GM21825 (cell line): ENCODE measurements at regions not wholly inside any gene's neighbourhood (a gene's known extent, or its start where the extent isn't known, plus 50 kb on each side); places are given as distances from the start of the nearest gene placed in this dataset.

ENCODE experiments used
- ATAC-seq: cut with Tn5 transposase; IDR thresholded peaks from one replicate; pipeline ENCODE4 v1.9.1; 2021; ENCODE audit warnings: mild to moderate bottlenecking, moderate library complexity; ENCODE audit not compliant: unreplicated experiment

DNA sequence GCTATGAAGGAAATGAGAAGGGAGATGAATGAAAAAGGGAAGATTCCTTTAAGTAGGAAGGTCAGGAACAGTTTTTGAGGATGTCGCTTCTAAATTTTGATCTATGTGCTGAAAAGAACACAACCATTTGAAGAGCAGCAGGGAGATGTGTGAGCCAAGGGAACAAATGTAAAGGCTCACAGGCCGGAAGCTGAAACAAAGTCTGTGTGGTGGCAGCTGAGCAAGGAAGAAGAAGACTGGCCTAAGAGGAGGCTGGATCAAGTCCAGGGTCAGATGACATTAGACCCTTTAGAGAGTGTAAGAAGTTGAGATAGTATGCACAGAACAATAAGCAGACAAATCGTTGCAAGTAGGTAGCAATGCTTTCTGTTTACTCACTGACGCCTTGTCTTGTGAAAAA is 1631.4 kb upstream of the TENM4 start:
- no peak for ATAC-seq

DNA sequence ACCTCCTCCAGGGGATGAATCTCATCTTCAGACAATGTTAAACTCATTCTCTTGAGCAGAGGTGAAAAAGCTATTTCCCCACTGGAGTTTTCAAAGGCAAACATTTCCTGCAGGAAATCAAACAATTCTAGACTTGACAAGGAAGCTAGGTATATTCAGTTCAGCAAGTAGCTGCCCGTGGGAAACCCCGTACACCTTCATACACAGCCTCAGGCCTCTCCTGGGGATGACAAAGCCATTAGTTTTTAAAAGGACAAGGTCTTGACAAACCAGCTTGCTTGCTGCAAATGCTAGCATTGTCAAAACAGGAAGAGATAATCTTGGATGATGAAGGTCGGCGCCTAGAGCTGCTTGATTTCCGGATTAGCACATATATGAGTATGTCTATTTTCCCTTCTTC is 1630.8 kb upstream of the TENM4 start:
- ATAC-seq: no peak

DNA sequence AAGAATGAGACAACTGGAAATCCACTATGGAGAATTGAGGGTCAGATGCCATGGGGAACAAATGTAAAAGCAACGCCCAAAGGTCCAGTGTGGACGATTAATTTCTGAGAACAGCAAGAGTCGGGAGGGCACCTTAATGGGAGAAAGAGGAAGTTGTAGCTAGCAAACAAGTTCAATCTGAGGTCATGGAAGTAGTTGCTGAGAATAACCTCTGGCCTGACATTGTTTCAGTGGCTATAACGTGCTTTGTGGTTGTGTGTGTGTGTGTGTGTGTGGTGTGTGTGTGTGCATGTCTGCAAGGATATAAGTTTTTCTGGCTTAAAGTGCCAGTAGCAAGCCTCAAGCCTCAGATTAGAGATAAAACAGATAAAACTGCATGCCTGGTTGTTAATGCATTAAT is 1630.1 kb upstream of the TENM4 start:
- ATAC-seq: no peak

DNA sequence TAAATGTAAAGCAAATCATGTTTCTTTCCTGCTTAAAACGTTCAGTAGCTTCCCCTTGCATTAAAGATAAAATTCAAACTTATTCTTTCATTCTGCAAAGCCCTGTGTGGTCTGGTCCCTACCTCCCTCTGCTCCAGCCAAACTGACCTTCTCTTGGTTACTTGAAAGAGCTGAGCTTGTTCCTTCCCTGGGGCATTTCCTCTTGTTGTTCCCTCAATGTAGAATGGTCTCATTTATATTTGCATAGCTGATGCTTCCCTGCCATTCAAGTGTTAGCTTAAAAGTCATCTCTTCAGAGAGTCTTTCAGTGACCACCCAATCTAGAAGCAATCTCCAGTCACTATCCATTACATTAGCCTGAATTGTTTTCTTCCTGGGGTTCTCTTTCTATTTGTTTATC is 1618.5 kb upstream of the TENM4 start:
- no peak for ATAC-seq

DNA sequence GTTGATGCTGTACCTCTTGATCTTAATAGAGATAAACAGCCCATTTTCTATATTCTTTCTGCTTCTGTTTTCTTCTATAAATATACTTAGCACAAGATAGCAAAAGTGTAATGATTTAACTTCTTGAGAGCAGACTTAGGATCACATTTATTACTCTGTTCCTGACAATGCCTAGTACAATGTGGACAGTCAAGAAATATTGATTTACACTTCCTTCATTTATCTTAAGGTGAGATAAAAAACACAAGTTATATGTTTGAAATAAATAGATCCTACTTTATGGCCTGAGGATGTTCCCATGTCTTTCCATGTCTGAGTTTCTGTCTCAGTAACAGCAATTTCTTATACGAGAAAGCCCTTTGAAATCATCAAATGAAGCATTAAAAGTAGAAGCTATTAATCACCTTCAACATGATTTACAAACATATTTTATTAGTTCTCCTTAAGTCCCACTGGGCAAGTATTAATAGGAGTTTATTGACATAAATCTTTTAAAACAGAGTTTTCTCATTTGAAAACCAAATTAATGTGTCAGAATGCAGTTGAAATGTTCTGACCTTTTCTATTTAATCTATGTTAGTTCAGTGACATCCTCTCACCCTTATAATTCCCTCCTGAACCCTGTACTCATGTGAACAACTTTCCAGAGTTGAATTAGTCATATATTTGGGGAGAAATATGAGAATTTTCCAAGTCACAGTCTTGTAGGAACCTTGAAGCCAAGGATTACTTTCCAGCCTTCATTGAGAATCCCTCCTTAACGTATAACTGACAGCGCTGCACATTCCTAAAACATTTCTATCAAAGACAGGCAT is 1611.7 kb upstream of the TENM4 start:
- ATAC-seq: no peak

DNA sequence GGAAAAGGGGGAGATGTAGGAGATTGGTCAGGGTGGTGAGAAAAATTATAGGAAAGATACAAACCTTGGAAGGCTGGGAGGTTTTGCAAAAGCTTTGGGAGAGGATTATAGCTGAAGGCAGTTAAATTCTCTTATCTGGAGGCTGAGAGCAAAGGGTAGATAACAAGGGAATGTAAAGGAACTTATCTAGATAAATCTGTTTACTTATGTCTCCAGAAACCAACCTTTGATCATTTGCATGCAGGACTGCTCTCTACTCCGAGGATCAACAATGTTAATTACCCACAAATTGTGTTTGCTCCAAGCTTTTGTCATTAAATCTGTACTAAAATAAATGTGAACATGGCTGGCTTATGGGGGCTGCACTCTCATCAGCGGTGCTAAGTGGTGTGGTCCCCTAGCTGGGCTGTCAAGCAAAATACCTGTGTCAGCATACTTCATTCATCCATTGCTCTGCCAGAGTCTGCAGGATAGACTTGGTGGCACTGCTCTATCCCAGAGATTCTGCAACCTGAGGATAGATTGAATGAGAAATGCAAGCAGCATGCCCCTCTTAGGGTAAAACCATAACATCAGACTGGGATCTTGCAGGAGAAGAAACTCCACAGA is 1599.2 kb upstream of the TENM4 start:
- no peak for ATAC-seq

DNA sequence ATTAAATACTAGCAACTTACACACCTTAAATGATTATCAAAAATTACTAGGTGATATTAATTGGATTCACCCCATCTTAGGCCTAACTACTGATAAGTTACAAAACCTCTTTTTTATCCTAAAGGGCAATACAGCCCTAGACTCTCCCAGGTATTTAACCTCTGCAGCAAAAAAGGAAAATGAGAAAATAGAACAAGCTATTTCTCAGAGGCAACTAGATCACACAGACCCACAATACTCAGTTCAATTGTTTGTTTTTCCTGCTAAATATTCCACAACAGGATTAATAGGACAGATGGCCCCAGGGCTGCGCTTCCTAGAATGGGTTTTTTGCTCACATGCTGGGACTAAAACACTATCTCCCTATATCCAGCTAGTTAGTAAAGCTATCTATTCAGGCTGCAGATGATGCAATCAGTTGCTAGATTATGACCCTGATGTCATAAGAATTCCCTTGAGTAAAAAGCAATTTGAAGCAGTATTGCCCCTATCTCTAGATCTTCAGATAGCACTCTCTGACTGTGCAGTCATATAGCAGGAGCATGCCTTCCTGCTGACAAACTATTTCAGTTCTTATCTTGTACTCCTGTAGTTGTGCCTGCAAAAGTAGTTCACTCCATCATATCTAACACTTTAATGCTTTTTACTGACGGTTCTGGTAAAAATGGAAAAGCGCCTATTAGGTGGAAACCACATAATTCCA is 1595.5 kb upstream of the TENM4 start:
- no peak for ATAC-seq

DNA sequence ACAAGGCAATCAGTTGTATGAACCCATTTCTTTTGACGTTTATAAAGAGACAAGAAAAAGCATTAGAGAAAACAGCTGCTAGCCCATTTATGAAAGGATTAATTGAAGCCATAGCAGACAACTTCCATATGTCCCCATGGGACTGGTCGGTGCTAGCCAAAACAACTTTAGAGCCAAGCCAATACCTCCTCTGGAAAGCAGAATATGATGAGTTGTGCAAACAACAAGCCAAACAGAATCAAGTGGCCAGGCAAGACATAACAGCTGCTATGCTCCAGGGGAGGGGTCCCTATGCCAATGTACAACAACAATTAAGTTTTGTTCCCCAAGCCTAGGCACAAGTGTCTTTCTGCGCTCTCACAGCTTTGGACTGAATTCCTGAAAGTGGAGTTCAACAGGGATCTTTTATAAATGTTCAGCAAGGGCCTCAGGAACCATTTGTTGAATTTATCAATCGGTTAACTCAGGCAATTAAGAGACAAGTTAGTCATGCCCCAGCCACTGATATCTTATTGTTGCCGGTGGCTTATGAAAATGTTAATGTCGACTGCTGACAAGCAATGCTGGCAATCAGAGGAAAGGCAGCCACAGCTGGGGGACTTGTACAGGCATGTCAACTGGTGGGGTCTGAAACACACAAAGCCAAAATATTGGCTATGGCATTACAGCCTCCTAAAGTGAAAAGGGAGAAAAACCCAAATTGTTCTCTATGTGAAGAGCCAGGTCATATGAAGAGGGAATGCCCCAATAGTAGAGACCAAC is 1593.1 kb upstream of the TENM4 start:
- ATAC-seq: no peak

DNA sequence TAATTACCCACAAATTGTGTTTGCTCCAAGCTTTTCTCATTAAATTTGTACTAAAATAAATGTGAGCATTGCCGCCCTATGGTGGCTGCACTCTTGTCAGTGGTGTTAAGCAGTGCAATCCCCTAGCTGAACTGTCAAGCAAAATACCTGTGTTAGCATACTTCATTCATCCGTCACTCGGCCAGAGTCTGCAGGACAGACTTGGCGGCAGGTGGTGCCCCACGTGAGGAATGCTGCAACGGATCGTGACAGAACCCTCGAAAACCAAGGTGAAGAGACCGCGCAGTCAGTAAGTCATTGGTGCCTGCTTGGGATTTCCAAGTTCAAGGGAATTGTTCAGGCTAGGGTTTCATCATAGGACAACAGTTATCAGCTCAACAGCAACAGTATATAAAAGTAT is 1592.1 kb upstream of the TENM4 start:
- no peak for ATAC-seq

DNA sequence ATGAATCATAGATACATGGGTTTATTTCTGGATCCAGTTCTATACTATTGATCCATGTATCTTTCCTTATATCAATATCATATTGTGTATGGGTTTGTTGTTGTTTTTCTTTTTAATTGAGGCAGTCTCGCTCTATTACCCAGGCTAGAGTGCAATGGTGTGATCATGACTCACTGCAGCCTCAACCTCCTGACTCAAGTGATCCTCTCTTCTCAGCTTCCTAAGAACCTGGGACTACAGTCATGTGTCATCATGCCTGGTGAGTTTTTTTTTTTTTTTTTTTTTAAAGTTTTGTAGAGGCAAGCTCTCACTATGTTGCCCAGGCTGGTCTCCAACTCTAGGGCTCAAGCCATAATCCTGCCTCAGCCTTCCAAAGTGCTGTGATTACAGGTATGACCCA is 1589.4 kb upstream of the TENM4 start:
- ATAC-seq: no peak

DNA sequence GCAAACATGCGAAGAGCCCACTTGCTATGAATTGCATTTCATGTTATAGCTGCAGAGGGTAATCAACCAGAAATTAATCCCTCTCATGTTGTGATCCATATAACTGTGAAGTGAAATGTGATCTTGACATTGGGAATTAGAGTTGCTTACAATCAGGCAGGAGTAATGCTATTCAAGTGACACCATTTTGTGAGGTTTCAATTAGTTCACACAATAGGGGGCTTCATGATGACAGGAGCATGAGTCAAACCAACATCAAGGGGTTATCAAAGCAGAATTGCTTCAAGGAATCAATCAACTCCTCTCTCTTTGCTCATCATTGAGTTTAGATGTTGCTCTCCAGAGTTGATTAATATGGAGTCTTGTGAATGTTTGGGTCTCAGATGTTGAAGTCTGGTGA is 1585.2 kb upstream of the TENM4 start:
- no peak for ATAC-seq

DNA sequence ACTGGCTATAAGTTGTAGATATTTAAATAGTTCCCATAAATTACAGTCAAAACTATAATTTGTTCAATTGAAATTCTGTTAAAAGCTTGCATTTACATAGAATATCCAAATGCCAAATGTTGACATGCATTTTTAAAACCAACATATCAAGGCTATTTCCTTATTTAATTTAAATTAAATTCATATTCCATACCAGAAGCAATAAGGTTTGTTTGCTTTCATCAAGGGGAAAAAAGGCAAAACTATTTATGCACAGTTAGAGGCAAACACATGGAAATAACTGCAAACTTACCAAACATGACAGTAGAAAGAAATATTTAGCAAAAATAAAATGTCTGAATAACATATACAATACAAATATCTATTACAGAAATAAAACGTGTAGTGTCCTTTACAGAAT is 1581.2 kb upstream of the TENM4 start:
- ATAC-seq: no peak

DNA sequence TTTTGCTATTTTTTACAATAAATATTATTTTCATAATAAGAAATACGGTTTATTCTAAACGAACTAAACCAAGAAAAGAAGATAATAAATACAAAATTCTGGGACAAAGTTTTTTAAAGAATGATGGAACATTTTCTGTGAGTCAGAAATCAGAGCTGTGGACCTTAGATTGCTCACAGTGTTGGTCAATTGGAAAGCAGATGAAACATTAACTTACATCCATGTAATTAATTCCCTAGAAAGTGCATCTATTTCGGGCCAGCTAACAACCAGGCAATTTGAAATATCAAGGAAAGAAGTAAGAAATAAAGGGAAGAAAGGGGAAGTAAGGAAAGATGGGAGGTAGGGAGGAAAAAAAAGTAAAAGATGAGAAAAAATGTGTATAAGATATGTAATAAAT is 1569.8 kb upstream of the TENM4 start:
- ATAC-seq: no peak

DNA sequence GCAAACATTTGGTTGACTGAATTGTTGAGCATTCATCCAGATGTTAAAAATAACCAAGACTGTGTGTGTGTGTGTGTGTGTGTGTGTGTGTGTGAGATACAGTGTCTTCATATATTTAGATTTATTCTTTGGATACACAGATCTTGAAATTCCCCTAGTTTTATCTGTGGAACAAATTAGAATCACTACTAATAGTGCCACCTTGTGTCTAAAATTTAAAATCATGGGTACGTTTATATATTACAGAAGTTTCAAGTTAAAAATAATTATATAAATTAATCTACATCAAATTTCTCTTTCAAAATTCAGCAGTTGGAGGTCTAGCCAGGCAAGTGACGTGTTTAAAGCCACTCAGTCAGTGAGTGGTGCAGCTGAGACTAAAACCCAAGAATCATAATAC is 1566.2 kb upstream of the TENM4 start:
- ATAC-seq: no peak

DNA sequence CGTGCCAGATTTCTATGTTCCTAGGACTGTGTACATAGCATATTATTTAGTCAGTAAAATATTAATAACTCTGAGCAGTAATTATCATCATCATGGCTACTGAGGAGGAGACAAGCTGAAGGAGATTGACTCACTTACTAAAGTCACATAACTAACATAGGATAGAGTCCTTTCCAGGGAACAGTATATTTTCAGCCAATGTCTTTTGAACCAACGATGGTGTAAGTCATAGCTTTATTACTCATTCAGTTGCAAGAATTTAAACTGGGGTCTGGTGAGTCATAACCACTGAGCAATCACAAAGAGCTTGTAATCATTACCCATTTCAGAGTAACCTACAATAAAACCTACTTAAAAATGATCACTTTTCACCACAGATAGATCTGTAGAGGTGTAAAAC is 1564.8 kb upstream of the TENM4 start:
- ATAC-seq: no peak

DNA sequence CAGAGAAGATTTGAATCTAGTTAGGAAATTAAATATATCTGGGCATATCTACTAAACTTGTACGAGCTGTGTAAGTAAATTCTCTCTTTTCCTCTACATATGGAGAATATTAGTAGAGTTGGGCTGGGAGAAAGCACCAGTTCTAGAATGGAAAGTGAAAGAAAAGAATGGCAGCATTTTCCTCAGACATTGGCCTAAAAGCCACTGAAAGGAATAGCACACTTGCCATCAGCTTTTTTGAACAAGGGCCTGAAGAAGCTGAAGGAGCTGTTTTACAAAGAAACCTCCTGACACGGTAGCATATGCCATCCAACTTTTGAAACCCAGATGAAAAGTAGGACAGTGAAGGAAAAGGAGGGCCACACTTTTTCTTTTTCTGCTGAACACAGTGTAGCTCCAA is 1563.7 kb upstream of the TENM4 start:
- ATAC-seq: no peak

DNA sequence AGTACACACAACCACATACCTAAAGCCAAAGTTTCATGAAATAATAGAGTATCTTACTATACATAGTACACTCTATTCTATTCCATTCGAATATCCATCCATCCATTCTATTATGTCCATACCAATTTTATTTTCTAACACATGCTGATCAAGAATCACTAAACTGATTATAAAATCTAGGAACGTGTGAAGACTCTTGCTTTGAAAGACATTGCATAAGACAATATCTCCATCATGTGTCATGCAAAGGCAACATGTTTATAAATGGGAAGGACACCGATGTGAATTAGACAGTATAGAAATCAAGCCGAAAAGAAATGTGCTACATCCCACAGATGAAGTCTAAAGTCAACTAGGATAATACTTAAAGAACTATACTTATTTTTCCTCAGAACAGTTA is 1561.5 kb upstream of the TENM4 start:
- ATAC-seq: no peak

DNA sequence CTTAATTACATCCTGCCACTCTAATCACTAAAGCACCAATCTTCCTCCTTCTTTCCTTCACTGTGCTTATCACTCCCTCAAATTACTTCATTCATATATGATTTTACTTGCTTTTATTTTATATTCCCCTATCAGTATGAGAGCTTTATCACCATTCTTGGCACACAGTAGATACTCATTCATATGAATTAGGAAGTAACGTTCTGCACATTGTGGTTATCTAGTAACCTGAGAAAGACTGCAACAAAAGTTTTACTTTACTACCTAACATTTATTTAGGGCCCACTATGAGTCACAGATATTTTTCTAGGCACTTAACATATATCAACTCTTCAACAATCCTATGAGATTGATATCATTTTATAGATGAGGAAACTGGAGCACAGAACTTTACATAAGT is 1559.9 kb upstream of the TENM4 start:
- no peak for ATAC-seq

DNA sequence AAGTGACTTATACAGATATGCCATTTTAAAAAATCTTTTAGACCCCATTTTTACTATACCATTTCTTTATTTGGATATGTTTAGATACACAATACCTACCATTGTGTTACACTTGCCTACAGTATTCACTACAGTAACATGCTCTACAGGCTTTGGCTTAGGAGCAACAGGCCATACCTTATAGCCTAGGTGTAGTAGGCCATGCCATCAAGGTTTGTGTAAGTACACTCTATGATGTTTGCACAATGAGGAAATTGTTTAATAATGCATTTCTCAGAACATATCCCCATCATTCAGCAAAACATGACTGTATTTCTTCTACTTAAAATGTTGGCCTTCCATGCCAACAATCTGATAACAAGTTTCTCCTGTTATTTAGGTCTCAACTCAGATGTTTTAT is 1559.5 kb upstream of the TENM4 start:
- ATAC-seq: no peak

DNA sequence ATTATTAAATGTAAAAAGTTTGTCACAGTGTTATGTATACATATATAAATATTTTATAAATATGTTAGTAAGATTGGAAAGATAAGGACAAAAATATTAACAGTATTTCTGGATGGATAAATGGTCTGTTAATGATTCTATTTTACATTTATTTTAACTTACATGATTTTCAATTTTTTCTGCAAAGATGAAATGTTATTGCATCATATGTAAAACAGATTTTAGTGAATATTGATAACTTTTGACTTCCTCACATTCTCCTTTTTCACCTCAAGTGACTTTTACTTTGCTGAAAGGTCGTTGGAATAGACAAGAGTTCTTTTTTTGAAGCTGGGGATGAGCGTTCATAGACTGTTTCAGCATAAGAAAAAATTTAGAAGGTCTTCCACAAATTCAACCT is 1554.7 kb upstream of the TENM4 start:
- ATAC-seq: no peak

DNA sequence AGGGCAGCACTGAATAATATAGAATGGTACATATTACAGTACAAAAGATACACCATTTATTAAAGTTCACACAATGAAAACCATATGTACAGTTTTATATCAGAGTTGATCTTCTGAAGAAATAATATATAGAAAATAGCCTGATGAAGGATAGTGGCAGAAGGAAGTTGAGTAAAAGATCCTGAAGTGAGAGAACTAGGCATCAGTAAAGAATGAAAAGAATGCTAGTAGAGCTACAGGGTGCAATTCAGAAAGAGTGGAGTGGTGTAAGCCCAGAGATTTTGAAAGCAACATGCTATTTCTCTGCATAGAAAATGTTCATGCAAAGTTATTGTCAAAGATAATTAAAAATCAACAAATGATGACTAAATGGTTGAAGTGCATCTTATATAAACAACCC is 1552.7 kb upstream of the TENM4 start:
- ATAC-seq: no peak

DNA sequence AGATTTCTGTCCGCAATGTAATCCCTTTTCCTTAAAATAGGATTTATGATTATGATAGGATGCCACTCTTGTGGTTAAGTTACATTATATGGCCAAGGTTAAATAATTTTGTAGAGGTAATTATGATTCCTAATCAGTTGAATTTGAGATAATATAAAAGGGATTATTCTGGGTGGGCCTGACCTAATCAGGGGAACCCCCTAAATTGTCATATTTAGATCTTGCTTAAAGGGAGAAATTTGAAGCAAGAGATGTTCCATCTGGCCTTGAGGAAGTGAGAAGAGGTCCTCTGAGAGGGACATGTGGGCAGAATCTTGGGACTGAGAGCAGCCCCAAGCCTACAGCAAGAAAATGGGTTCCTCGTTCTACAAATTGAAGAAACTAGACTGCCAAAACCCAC is 1550.1 kb upstream of the TENM4 start:
- no peak for ATAC-seq
